ENCODE measurements at regions not wholly inside any gene's neighbourhood (a gene's known extent, or its start where the extent isn't known, plus 50 kb on each side); places are given as distances from the start of the nearest gene placed in this dataset.
A peak's percentile ranks its signal among the peaks of the same experiment; 100 is the strongest.
"Not testable (repeated sequence)": the region's sequence is repeated elsewhere in the genome, so short reads cannot be mapped to it uniquely, and the experiment has no call there.

DNA sequence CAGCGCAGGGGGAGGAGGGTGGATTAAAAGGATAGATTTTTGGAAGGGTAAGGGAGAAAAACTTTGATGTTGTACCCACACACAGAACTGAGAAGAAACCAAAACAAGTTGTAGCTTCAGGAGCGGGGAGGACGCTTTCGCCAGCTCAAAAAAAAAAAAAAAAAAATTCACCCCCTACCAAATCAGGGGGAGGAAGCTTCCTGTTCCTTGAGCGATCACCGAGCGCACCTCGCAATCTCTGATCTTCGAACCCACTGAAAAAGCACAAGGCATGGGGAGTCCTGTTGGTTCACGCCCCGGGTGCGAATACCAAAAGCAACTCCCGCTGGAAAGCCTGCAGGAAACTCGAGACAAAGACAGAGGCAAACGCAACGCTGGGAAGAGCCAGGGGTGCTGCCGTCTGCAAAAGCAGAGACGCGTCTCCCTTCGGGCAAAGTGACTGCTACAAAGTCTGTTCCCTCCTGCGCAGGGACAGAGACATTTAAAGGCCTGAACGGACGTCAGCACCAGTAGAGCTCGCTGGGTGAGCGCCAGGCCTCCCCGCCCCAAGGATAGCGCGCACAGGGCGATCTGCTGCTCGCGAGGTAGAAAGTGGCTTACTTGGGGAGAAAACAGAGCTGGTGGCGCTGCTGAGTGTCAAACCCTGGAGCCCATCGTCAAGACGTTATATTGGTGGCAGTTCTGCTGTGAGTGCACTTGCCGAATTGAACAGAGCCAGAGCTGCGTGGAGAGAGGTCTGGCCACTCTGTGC, 190.4 kb downstream of the USP22 start:
- no peaks in the 10 kb centered on the region for H3K9me3 ChIP-seq (ENCODE audit: low read depth)
- peaks cover 10% of the 10 kb centered on the region for H3K27me3 ChIP-seq
- H3K4me2 ChIP-seq, result peak overlapping the region; percentile 95
- H3K36me3 ChIP-seq (replicated peaks; ENCODE audit: insufficient read depth, low read depth), result no peaks in the 10 kb centered on the region
- WGBS (ENCODE audit: low lambda C conversion rate, missing lambda C conversion rate), result 2% methylated on average over 36 of the region's 36 CpGs
- peak overlapping the region; percentile 58 for H2AFZ ChIP-seq
- H3K27ac ChIP-seq, result no peak overlapping the region
- no peaks in the 10 kb centered on the region for H3K9me2 ChIP-seq (replicated peaks; ENCODE audit: insufficient read depth)
- no peaks in the 10 kb centered on the region for H4K20me1 ChIP-seq (ENCODE audit: insufficient read depth, poor library complexity, severe bottlenecking)
- DNase-seq (ENCODE audit: low spot score), result peak; percentile 56
- peaks cover 7% of the 10 kb centered on the region for H3K4me1 ChIP-seq (ENCODE audit: insufficient read depth)
- H3K4me3 ChIP-seq, result peak overlapping the region; percentile 46
- TF ChIP-seq EZH2 (IDR thresholded peaks at IDR 0.05; ENCODE audit: borderline replicate concordance), result no peak
- no peak for TF ChIP-seq EZH2phosphoT487 (IDR thresholded peaks at IDR 0.05; ENCODE audit: low read depth, severe bottlenecking, unreplicated experiment)
- TF ChIP-seq, protein P1, sequence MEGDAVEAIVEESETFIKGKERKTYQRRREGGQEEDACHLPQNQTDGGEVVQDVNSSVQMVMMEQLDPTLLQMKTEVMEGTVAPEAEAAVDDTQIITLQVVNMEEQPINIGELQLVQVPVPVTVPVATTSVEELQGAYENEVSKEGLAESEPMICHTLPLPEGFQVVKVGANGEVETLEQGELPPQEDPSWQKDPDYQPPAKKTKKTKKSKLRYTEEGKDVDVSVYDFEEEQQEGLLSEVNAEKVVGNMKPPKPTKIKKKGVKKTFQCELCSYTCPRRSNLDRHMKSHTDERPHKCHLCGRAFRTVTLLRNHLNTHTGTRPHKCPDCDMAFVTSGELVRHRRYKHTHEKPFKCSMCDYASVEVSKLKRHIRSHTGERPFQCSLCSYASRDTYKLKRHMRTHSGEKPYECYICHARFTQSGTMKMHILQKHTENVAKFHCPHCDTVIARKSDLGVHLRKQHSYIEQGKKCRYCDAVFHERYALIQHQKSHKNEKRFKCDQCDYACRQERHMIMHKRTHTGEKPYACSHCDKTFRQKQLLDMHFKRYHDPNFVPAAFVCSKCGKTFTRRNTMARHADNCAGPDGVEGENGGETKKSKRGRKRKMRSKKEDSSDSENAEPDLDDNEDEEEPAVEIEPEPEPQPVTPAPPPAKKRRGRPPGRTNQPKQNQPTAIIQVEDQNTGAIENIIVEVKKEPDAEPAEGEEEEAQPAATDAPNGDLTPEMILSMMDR (IDR thresholded peaks at IDR 0.05; ENCODE audit: poor library complexity), result no peak
- H3K79me2 ChIP-seq, result no peaks in the 10 kb centered on the region

- TF ChIP-seq EZH2 (IDR thresholded peaks at IDR 0.05; ENCODE audit: borderline replicate concordance) (no peak), EZH2phosphoT487 (IDR thresholded peaks at IDR 0.05; ENCODE audit: low read depth, severe bottlenecking, unreplicated experiment) (no peak)
- TF ChIP-seq, protein P1 (IDR thresholded peaks at IDR 0.05; ENCODE audit: poor library complexity), result no peak
- Histone ChIP-seq H3K4me1 (ENCODE audit: insufficient read depth) (peaks cover 7% of the 10 kb centered on the region), H3K79me2 (no peaks in the 10 kb centered on the region), H3K27ac (no peak overlapping the region), H2AFZ (peak overlapping the region; percentile 58), H3K36me3 (replicated peaks; ENCODE audit: insufficient read depth, low read depth) (no peaks in the 10 kb centered on the region), H3K9me3 (ENCODE audit: low read depth) (no peaks in the 10 kb centered on the region), H3K9me2 (replicated peaks; ENCODE audit: insufficient read depth) (no peaks in the 10 kb centered on the region), H4K20me1 (ENCODE audit: insufficient read depth, poor library complexity, severe bottlenecking) (no peaks in the 10 kb centered on the region), H3K4me3 (peak overlapping the region; percentile 46), H3K4me2 (peak overlapping the region; percentile 95), H3K27me3 (peaks cover 10% of the 10 kb centered on the region)
- DNase-seq (ENCODE audit: low spot score), result no peak
- WGBS (ENCODE audit: low lambda C conversion rate, missing lambda C conversion rate), result 18% methylated on average over 6 of the region's 6 CpGs
Measured at GRCh38 chr17:20852990-20853370, 189.8 kb downstream of the USP22 start.

DNA sequence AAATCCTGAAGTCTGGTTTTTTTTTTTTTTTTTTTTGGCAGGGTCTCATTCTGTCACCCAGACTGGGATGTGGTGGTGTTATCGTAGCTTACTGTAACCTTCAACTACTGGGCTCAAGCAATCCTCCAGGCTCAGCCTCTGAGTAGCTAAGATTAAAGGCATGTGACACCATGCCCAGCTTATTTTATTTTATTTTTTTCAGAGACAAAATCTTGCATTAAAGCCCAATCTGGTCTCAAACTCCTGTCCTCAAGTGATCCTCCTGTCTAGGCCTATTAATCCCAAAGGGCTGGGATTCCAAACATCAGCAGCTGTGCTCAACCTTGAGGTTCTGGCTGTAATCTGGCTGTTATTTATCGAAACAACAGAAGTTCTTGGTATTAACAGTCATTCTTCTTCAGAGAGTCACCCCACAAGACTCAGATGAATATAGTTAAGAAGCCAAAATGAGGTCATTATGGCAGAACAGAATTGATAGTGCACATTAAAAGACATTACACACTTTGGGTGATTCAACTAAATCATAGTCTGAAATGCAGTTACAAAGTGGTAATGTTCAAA, 186.8 kb downstream of the USP22 start:
- H2AFZ ChIP-seq; H3K4me1 ChIP-seq (ENCODE audit: insufficient read depth); H3K4me3 ChIP-seq; H4K20me1 ChIP-seq (ENCODE audit: insufficient read depth, poor library complexity, severe bottlenecking); H3K27ac ChIP-seq; H3K36me3 ChIP-seq (replicated peaks; ENCODE audit: insufficient read depth, low read depth); H3K27me3 ChIP-seq; H3K9me3 ChIP-seq (ENCODE audit: low read depth); DNase-seq (ENCODE audit: low spot score); H3K9me2 ChIP-seq (replicated peaks; ENCODE audit: insufficient read depth); H3K79me2 ChIP-seq; H3K4me2 ChIP-seq: not testable (repeated sequence)
- WGBS (ENCODE audit: low lambda C conversion rate, missing lambda C conversion rate), result 82% methylated on average over 2 of the region's 2 CpGs

DNA sequence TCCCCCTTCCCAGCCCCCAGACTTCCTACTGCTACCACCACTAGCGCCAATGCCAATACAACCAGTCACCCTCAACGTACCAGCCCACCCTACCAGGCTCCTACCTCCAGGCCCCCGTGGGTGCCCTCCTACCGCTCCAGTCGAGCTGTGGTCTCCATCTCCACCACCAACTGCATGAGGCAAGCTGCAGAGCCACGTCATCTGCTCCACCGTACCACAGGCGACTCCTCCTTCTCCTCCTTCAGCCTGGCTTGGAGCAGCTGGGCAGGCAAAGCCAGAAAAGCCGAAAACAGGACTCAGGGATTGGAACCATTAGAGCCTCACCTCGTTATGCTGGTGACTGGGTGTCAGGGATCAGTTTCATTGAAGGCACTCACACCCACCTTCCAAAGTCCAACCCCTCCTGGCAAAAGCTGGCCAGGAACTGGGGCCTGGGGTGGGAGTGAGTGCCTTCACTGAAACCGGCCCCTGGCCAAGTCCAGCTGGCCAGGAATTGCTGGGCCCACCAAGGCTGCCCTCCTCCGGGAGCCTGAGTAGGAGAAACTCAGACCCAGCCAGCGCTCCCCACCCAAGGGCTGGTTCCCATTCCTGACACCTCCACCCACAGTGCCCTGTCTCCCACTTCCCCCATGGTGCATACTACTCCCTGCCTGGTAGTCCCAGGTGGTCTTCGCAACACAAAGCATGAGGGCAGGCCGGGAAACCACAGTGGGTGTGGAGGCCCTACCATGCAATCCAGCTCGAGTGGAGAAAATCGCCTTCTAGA, 176.2 kb downstream of the USP22 start:
- H2AFZ ChIP-seq; H3K27ac ChIP-seq; H3K36me3 ChIP-seq (replicated peaks; ENCODE audit: insufficient read depth, low read depth); H3K9me2 ChIP-seq (replicated peaks; ENCODE audit: insufficient read depth); DNase-seq (ENCODE audit: low spot score); H3K27me3 ChIP-seq; H3K4me3 ChIP-seq; H3K9me3 ChIP-seq (ENCODE audit: low read depth); H3K4me1 ChIP-seq (ENCODE audit: insufficient read depth); H3K4me2 ChIP-seq: not testable (repeated sequence)
- WGBS (ENCODE audit: low lambda C conversion rate, missing lambda C conversion rate), result 92% methylated on average over 15 of the region's 17 CpGs
- peaks cover 17% of the 10 kb centered on the region for H3K79me2 ChIP-seq
- peaks cover 14% of the 10 kb centered on the region for H4K20me1 ChIP-seq (ENCODE audit: insufficient read depth, poor library complexity, severe bottlenecking)

DNA sequence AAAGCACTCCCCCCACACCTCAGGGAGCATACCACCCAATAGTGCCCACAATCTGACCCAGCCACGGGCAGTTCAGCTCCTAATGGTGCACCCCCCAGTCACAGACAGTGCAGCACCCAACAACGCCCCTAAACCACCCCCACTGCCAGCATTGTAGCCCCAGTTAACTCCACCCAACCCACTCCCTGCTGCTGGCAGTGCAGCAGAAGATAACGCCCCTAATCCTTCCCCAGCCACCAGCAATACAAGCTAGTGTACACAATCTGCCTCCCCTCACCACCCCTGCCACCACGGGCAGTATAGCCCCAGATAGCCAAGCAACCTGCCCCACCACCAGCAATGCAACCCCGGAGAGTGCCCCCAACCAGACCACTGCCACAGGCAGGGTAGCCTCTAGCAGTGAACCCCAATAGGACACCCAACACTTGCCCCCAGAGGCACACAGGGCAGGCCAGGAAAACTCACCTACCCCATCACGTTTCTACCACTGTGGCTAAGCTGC, 175.3 kb downstream of the USP22 start:
- 95% methylated on average over 6 of the region's 6 CpGs for WGBS (ENCODE audit: low lambda C conversion rate, missing lambda C conversion rate)
- H3K4me3 ChIP-seq, result not testable (repeated sequence)

DNA sequence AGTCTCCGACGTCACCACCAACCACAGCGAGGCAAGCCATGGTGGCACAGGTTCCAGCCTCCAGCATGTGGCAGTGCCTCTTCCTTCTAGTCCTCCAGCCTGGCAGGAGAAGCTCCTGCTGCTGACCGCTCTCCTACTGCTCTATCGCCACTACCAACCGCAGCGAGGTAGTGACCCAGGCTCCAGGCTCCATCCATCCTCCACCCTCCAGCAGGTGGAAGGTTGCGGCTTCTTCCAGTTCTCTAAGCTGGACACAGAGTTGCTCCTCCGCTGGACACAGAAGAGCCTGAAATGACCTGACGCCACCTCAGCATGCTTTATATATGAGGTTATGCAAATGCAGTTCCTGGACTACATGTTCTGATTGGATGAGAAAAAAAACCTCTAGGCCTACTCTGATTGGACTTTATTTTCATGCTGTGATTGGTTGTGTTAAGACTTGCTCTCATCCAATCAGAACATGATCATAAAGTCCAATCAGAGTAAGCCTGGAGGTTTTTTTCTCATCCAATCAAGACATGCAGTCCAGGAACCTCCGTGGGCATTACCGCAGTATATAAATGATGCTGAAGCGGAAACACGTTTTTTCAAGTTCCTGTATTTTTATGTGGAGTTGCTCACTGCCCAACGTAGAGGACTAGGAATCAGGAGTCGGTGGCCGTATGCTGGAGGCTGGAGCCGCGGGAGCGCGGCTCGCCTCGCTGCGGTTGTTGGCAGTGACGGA, 174.7 kb downstream of the USP22 start:
- H3K36me3 ChIP-seq (replicated peaks; ENCODE audit: insufficient read depth, low read depth); H3K9me2 ChIP-seq (replicated peaks; ENCODE audit: insufficient read depth); H3K9me3 ChIP-seq (ENCODE audit: low read depth); H3K4me1 ChIP-seq (ENCODE audit: insufficient read depth); H3K27me3 ChIP-seq: not testable (repeated sequence)
- Histone ChIP-seq H3K79me2 (peaks cover 32% of the 10 kb centered on the region), H2AFZ (peak overlapping the region; percentile 32), H3K4me2 (peak overlapping the region; percentile 75), H4K20me1 (ENCODE audit: insufficient read depth, poor library complexity, severe bottlenecking) (peaks cover 26% of the 10 kb centered on the region), H3K4me3 (peak overlapping the region; percentile 34), H3K27ac (peak overlapping the region; percentile 68)
- WGBS (ENCODE audit: low lambda C conversion rate, missing lambda C conversion rate), result 39% methylated on average over 25 of the region's 25 CpGs
- peak; percentile 70 for DNase-seq (ENCODE audit: low spot score)

More for the DNA sequence above, 175.3 kb downstream of the USP22 start:
- not testable (repeated sequence) for H3K4me1 ChIP-seq (ENCODE audit: insufficient read depth); H3K36me3 ChIP-seq (replicated peaks; ENCODE audit: insufficient read depth, low read depth); DNase-seq (ENCODE audit: low spot score); H2AFZ ChIP-seq; H3K9me3 ChIP-seq (ENCODE audit: low read depth); H3K4me2 ChIP-seq; H3K9me2 ChIP-seq (replicated peaks; ENCODE audit: insufficient read depth); H3K27ac ChIP-seq; H3K27me3 ChIP-seq
- Histone ChIP-seq H4K20me1 (ENCODE audit: insufficient read depth, poor library complexity, severe bottlenecking) (peaks cover 21% of the 10 kb centered on the region), H3K79me2 (peaks cover 26% of the 10 kb centered on the region)

All from hepatocyte (in vitro differentiated cells).